Ishikawa (cell line): ENCODE measurements at regions not wholly inside any gene's neighbourhood (a gene's known extent, or its start where the extent isn't known, plus 50 kb on each side); places are given as distances from the start of the nearest gene placed in this dataset.

ENCODE experiments used
- CEBPB ChIP-seq: IDR thresholded peaks from 2 replicates; pipeline ENCODE4 v1.6.1; 2012
- CREB1 ChIP-seq: IDR thresholded peaks from 2 replicates; pipeline ENCODE4 v1.6.1; 2012; ENCODE audit warnings: low read depth
- EGR1 ChIP-seq: IDR thresholded peaks from 2 replicates; pipeline ENCODE4 v1.6.1; 2012
- EP300 ChIP-seq: IDR thresholded peaks from 2 replicates; pipeline ENCODE4 v1.6.1; 2012; ENCODE audit warnings: borderline replicate concordance
- FOXM1 ChIP-seq: IDR thresholded peaks from 2 replicates; pipeline ENCODE4 v1.6.1; 2012; ENCODE audit warnings: low read depth, borderline replicate concordance
- MAX ChIP-seq: IDR thresholded peaks from 2 replicates; pipeline ENCODE4 v1.6.1; 2012
- NFIC ChIP-seq: IDR thresholded peaks from 2 replicates; pipeline ENCODE4 v1.6.1; 2012
- RAD21 ChIP-seq: IDR thresholded peaks from 2 replicates; pipeline ENCODE4 v1.6.1; 2012; ENCODE audit warnings: low read depth
- TAF1 ChIP-seq: IDR thresholded peaks from 2 replicates; pipeline ENCODE4 v1.6.1; 2012; ENCODE audit warnings: low read depth, mild to moderate bottlenecking
- TCF12 ChIP-seq: IDR thresholded peaks from 2 replicates; pipeline ENCODE4 v1.6.1; 2012; ENCODE audit warnings: low read depth
- TEAD4 ChIP-seq: IDR thresholded peaks from 2 replicates; pipeline ENCODE4 v1.6.1; 2012
- USF1 ChIP-seq: IDR thresholded peaks from 2 replicates; pipeline ENCODE4 v1.6.1; 2012
- YY1 ChIP-seq: IDR thresholded peaks from 2 replicates; pipeline ENCODE4 v1.6.1; 2012; ENCODE audit warnings: low read depth
- ZBTB7A ChIP-seq: IDR thresholded peaks from 2 replicates; pipeline ENCODE4 v1.6.1; 2012; ENCODE audit warnings: low read depth
- TF ChIP-seq, protein P1 (sequence below): IDR thresholded peaks from 2 replicates; pipeline ENCODE4 v1.6.1; 2012; ENCODE audit warnings: low read depth, mild to moderate bottlenecking

GRCh38 chr2:21763501-21763900, 639.7 kb downstream of the TDRD15 start:
- no peak for TF ChIP-seq EGR1
- TF ChIP-seq, protein P1, sequence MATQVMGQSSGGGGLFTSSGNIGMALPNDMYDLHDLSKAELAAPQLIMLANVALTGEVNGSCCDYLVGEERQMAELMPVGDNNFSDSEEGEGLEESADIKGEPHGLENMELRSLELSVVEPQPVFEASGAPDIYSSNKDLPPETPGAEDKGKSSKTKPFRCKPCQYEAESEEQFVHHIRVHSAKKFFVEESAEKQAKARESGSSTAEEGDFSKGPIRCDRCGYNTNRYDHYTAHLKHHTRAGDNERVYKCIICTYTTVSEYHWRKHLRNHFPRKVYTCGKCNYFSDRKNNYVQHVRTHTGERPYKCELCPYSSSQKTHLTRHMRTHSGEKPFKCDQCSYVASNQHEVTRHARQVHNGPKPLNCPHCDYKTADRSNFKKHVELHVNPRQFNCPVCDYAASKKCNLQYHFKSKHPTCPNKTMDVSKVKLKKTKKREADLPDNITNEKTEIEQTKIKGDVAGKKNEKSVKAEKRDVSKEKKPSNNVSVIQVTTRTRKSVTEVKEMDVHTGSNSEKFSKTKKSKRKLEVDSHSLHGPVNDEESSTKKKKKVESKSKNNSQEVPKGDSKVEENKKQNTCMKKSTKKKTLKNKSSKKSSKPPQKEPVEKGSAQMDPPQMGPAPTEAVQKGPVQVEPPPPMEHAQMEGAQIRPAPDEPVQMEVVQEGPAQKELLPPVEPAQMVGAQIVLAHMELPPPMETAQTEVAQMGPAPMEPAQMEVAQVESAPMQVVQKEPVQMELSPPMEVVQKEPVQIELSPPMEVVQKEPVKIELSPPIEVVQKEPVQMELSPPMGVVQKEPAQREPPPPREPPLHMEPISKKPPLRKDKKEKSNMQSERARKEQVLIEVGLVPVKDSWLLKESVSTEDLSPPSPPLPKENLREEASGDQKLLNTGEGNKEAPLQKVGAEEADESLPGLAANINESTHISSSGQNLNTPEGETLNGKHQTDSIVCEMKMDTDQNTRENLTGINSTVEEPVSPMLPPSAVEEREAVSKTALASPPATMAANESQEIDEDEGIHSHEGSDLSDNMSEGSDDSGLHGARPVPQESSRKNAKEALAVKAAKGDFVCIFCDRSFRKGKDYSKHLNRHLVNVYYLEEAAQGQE, result no peak
- TF ChIP-seq TCF12, result no peak
- TF ChIP-seq FOXM1, result no peak
- TF ChIP-seq ZBTB7A, result no peak
- TF ChIP-seq USF1, result no peak
- TF ChIP-seq CREB1, result no peak
- TF ChIP-seq NFIC, result no peak
- no peak for TF ChIP-seq TEAD4
- TF ChIP-seq MAX, result no peak
- TF ChIP-seq YY1, result no peak
- no peak for TF ChIP-seq RAD21
- no peak for TF ChIP-seq TAF1
- TF ChIP-seq EP300, result no peak
- no peak for TF ChIP-seq CEBPB

DNA sequence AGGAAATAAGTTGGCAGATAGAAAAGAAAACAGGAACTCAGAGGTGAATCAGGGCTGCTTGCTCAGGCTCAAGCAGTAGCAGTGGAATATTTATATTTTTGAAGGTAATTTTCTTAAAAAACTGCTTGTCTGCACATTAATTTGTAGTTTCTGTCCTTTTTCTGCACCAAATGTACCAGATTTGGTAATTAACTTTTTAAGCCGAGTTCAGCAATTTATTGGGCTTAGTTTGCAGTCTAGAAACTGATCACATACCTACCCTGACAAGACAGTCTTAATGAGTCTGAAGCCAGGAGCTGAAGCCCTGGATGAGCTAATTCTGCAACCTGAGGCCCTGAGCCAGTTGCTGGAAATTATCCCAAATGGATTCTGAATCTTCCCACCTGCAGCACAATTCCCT, 647.0 kb downstream of the TDRD15 start:
- TF ChIP-seq ZBTB7A, result no peak
- no peak for TF ChIP-seq NFIC
- no peak for TF ChIP-seq FOXM1
- TF ChIP-seq EGR1, result no peak
- TF ChIP-seq EP300, result no peak
- TF ChIP-seq USF1, result no peak
- TF ChIP-seq MAX, result no peak
- no peak for TF ChIP-seq CEBPB

DNA sequence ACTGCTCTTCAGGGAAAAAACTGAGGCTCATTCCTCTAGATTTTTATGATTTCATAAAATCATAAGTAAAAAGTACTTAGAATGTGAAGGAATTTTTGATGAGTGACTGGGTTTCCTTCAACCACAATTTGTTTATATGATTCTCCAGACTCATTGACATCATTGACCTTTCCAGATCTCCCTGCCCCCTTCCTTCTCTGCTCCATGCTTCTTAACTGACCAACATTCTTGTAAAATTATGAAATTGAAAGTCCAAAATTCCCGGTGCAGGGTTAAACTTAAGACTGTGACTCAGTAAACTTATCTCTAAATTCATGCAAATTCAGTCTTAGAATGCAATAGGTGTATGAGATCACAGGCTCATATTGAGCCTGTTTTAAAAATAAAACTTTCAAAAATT, 648.9 kb downstream of the TDRD15 start:
- no peak for TF ChIP-seq TEAD4
- TF ChIP-seq TCF12, result no peak
- TF ChIP-seq USF1, result no peak
- TF ChIP-seq EP300, result no peak
- TF ChIP-seq FOXM1, result no peak
- TF ChIP-seq ZBTB7A, result no peak
- TF ChIP-seq TAF1, result no peak
- TF ChIP-seq, protein P1, result no peak
- no peak for TF ChIP-seq CREB1
- no peak for TF ChIP-seq CEBPB
- TF ChIP-seq YY1, result no peak
- no peak for TF ChIP-seq NFIC

DNA sequence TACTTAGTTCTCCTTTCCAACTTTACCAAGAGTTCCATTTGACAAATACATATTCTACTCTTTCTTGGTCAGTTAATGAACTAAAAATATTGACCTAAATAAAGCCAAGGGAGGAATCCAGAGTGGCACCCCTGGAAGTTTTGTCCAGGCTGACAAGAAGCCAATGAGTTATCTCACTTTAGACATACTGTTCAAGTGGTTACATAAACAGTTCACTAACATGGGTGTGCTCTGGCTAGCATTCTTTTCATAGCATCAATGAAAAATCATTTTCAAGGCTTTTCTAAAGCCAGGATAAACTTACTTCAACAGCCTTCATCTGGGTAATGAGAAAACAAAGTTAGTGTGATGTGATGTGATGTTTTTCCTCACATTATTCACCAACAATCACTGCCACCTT, 649.4 kb downstream of the TDRD15 start:
- no peak for TF ChIP-seq EP300
- TF ChIP-seq NFIC, result no peak
- TF ChIP-seq, protein P1, result no peak
- TF ChIP-seq TCF12, result no peak
- no peak for TF ChIP-seq USF1
- no peak for TF ChIP-seq YY1
- no peak for TF ChIP-seq CEBPB
- TF ChIP-seq TEAD4, result no peak
- TF ChIP-seq CREB1, result no peak
- TF ChIP-seq EGR1, result no peak
- TF ChIP-seq TAF1, result no peak
- TF ChIP-seq FOXM1, result no peak
- TF ChIP-seq RAD21, result no peak
- TF ChIP-seq ZBTB7A, result no peak
- TF ChIP-seq MAX, result no peak
